Keratinocyte (primary cell): ENCODE measurements at regions not wholly inside any gene's neighbourhood (a gene's known extent, or its start where the extent isn't known, plus 50 kb on each side); places are given as distances from the start of the nearest gene placed in this dataset.

Experiments
- EZH2 ChIP-seq: IDR thresholded peaks from one replicate; pipeline ENCODE4 v1.6.1; 2012; ENCODE audit warnings: inconsistent platforms, mild to moderate bottlenecking, low read length, moderate library complexity
- TF ChIP-seq, protein P1 (sequence below), 3 experiments: IDR thresholded peaks in 1 of 3; conservative IDR thresholded peaks in 1 of 3; optimal IDR thresholded peaks in 1 of 3; 2 replicates in 2 of 3; 3 replicates in 1 of 3; pipeline versions ENCODE3 to v1.5.1; 2011; ENCODE audit warnings: low read length in 3 of 3, mild to moderate bottlenecking in 3 of 3, moderate library complexity in 2 of 3, control low read depth in 1 of 3, inconsistent platforms in 1 of 3; ENCODE audit not compliant: insufficient read depth in 2 of 3; ENCODE audit errors: extremely low read depth in 1 of 3

DNA sequence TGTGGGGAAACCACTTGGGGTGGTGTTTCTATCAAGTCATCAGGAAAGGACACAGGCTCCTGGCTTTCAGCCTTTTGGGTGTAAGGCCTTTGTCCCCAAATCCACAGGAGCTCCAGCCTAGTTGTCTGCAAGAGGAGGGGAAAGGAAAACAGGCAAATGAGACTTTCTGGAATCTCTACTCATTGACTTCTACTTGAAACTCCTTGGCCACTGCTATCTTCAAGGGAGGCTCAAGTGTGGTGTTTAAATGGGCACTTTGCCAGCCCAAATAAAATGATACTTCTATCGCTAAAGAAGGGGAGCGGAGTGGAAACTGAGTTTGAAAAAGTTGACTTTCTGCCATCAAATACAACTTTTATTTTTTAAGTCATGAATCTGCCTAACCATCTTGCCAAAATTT lies 445.9 kb upstream of the RGS6 start:
- TF ChIP-seq, protein P1, sequence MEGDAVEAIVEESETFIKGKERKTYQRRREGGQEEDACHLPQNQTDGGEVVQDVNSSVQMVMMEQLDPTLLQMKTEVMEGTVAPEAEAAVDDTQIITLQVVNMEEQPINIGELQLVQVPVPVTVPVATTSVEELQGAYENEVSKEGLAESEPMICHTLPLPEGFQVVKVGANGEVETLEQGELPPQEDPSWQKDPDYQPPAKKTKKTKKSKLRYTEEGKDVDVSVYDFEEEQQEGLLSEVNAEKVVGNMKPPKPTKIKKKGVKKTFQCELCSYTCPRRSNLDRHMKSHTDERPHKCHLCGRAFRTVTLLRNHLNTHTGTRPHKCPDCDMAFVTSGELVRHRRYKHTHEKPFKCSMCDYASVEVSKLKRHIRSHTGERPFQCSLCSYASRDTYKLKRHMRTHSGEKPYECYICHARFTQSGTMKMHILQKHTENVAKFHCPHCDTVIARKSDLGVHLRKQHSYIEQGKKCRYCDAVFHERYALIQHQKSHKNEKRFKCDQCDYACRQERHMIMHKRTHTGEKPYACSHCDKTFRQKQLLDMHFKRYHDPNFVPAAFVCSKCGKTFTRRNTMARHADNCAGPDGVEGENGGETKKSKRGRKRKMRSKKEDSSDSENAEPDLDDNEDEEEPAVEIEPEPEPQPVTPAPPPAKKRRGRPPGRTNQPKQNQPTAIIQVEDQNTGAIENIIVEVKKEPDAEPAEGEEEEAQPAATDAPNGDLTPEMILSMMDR (optimal IDR thresholded peaks at IDR 0.05 in 1 of 3, IDR thresholded peaks at IDR 0.05 in 1 of 3, conservative IDR thresholded peaks at IDR 0.05 in 1 of 3; ENCODE audit: extremely low read depth in 1 of 3, insufficient read depth in 2 of 3, low read length in 3 of 3): no peak
- no peak for TF ChIP-seq EZH2
